Body of pancreas (tissue), 4 donors: ENCODE measurements at regions not wholly inside any gene's neighbourhood (a gene's known extent, or its start where the extent isn't known, plus 50 kb on each side); places are given as distances from the start of the nearest gene placed in this dataset.

Source experiments
- POLR2A ChIP-seq, 3 donors: fragments of 450-650 bp; IDR thresholded peaks; one replicate each; pipeline ENCODE4 v1.6.1; 2016; ENCODE audit warnings: antibody characterized with exemption in 3 of 3, mild to moderate bottlenecking in 2 of 3
- TF ChIP-seq, protein P1 (sequence below), 7 experiments: fragments of 450-650 bp in 4 of 7; fragments of 200-600 bp in 3 of 7; sonication (generic) in 3 of 7; IDR thresholded peaks; one replicate each; pipeline ENCODE4 v1.5.1; 2016 to 2019; ENCODE audit warnings: antibody characterized with exemption in 7 of 7

DNA sequence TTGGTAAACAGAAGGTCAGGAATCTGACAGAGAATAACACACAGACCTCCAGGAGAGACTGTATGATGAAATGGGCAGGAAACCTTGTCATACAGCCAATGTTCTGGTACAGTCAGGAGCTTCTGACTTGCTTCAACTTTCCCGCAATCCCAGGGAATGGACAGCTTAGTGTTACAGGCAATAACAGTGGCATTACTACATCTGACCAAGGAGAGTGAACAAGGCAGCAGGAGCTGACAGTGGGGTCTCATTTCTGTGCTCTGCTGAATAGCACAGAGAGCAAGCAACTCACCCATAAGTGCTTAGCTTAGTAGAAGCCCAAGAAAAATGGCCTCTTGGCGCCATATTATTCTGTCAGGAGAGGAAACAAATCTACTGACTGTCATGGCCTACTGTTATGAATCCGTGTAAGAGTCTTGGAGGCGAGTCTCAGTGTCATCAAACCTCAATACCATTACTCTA is 186.2 kb upstream of the MTPN start:
- TF ChIP-seq, protein P1, sequence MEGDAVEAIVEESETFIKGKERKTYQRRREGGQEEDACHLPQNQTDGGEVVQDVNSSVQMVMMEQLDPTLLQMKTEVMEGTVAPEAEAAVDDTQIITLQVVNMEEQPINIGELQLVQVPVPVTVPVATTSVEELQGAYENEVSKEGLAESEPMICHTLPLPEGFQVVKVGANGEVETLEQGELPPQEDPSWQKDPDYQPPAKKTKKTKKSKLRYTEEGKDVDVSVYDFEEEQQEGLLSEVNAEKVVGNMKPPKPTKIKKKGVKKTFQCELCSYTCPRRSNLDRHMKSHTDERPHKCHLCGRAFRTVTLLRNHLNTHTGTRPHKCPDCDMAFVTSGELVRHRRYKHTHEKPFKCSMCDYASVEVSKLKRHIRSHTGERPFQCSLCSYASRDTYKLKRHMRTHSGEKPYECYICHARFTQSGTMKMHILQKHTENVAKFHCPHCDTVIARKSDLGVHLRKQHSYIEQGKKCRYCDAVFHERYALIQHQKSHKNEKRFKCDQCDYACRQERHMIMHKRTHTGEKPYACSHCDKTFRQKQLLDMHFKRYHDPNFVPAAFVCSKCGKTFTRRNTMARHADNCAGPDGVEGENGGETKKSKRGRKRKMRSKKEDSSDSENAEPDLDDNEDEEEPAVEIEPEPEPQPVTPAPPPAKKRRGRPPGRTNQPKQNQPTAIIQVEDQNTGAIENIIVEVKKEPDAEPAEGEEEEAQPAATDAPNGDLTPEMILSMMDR (IDR thresholded peaks at IDR 0.05) = no peak
- TF ChIP-seq POLR2A (IDR thresholded peaks at IDR 0.05) = no peak
